Transverse colon (tissue), 4 donors: ENCODE measurements at regions not wholly inside any gene's neighbourhood (a gene's known extent, or its start where the extent isn't known, plus 50 kb on each side); places are given as distances from the start of the nearest gene placed in this dataset.

Experiments
- DNase-seq: peaks from one replicate; pipeline ENCODE4 v3.0.0-alpha.2; 2019
- H3K27ac ChIP-seq, 4 donors: fragments of 200-600 bp; sonication (generic); 2 replicates each; pipeline ENCODE4 v1.5.1; 2016 to 2018; ENCODE audit warnings: inconsistent platforms in 4 of 4
- H3K27me3 ChIP-seq: fragments of 200-600 bp; sonication (generic); 2 replicates; pipeline ENCODE4 v1.5.1; 2017; ENCODE audit warnings: inconsistent platforms
- H3K36me3 ChIP-seq, 4 donors: fragments of 200-600 bp; sonication (generic); 2 replicates each; pipeline ENCODE4 v1.5.1; 2017 to 2019; ENCODE audit warnings: inconsistent platforms in 4 of 4
- H3K4me1 ChIP-seq, 4 donors: fragments of 200-600 bp; sonication (generic); 2 replicates each; pipeline ENCODE4 v1.5.1; 2017 to 2020; ENCODE audit warnings: inconsistent platforms in 4 of 4
- H3K4me3 ChIP-seq, 4 donors: fragments of 200-600 bp; sonication (generic); 1 replicate in 1 of 4; 2 replicates in 3 of 4; pipeline versions ENCODE4 v1.5.1 to v1.6.1; 2017 to 2019; ENCODE audit warnings: inconsistent platforms in 4 of 4
- H3K9me3 ChIP-seq, 2 donors: fragments of 200-600 bp; sonication (generic); 2 replicates each; pipeline ENCODE4 v1.5.1; 2017 to 2019; ENCODE audit warnings: inconsistent platforms in 2 of 2
- EP300 ChIP-seq: sonication (generic); formaldehyde crosslinking; IDR thresholded peaks from one replicate; pipeline ENCODE4 v1.6.1; 2017; ENCODE audit warnings: antibody characterized with exemption, low read depth
- POLR2A ChIP-seq: fragments of 450-650 bp; IDR thresholded peaks from one replicate; pipeline ENCODE4 v1.6.1; 2016; ENCODE audit warnings: antibody characterized with exemption, mild to moderate bottlenecking, moderate library complexity
- POLR2AphosphoS5 ChIP-seq, 3 donors: sonication (generic); formaldehyde crosslinking; IDR thresholded peaks; one replicate each; pipeline ENCODE4 v1.6.1; 2016; ENCODE audit warnings: antibody characterized with exemption in 3 of 3
- WGBS, 2 donors: methylation state at CpG; one replicate each; pipeline ENCODE4 v1.1.5; 2018; ENCODE audit warnings: low coverage in 1 of 2; 5-methylcytosine and 5-hydroxymethylcytosine counted together
- in situ Hi-C, 4 donors: fragments of 200-750 bp; cut with MboI; loops; one replicate each; pipeline versions ENCODE4 v1.15.0 to v1.15.1; 2017; ENCODE audit warnings: low sequenced_read_pairs in 3 of 4, low pct_ligation_motif_present in 1 of 4, low pct_unique_long_range_greater_than_20kb in 1 of 4
- intact Hi-C: fragments of 100-400 bp; cut with DNase I; formaldehyde crosslinking; loops from one replicate; pipeline ENCODE4 v1.15.1; 2023; ENCODE audit warnings: low total_unique reads
- TF ChIP-seq, protein P1 (sequence below), 5 experiments: fragments of 200-600 bp in 3 of 5; fragments of 450-650 bp in 2 of 5; sonication (generic) in 3 of 5; IDR thresholded peaks; 1 replicate in 2 of 5; 2 replicates in 3 of 5; pipeline ENCODE4 v1.5.1; 2016 to 2017; ENCODE audit warnings: antibody characterized with exemption in 5 of 5, inconsistent platforms in 3 of 5, mild to moderate bottlenecking in 2 of 5, moderate library complexity in 1 of 5

DNA sequence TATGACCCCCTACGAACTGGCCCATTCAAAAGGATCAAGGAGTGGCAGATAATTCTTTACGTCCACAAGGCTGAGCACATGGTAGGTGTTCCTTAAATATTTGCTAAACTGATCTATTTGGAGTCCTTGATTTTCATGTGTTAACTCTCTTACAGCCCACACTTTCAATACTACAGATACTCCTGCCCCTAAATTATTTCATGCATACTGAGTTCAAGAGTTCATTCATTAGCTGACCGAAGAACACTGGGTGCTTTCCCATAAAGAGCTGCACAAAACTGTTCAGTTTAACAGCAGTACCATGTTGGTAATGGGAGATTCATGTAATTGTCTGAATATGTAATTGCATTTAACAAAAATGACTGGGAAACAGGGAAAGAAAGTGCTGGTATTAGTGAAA lies 170.5 kb upstream of the ADO start:
- WGBS, 2 donors = 76 to 80% methylated on average over 2 to 3 of the region's 3 CpGs
- no peaks in the 10 kb centered on the region for H3K9me3 ChIP-seq
- intact Hi-C loops = no loop called here
- no peaks in the 10 kb centered on the region for H3K27me3 ChIP-seq
- no peaks in the 10 kb centered on the region for H3K36me3 ChIP-seq
- H3K4me3 ChIP-seq = no peak overlapping the region
- in situ Hi-C loops = no loop called here
- TF ChIP-seq POLR2AphosphoS5 (IDR thresholded peaks at IDR 0.05) = no peak
- TF ChIP-seq, protein P1, sequence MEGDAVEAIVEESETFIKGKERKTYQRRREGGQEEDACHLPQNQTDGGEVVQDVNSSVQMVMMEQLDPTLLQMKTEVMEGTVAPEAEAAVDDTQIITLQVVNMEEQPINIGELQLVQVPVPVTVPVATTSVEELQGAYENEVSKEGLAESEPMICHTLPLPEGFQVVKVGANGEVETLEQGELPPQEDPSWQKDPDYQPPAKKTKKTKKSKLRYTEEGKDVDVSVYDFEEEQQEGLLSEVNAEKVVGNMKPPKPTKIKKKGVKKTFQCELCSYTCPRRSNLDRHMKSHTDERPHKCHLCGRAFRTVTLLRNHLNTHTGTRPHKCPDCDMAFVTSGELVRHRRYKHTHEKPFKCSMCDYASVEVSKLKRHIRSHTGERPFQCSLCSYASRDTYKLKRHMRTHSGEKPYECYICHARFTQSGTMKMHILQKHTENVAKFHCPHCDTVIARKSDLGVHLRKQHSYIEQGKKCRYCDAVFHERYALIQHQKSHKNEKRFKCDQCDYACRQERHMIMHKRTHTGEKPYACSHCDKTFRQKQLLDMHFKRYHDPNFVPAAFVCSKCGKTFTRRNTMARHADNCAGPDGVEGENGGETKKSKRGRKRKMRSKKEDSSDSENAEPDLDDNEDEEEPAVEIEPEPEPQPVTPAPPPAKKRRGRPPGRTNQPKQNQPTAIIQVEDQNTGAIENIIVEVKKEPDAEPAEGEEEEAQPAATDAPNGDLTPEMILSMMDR (IDR thresholded peaks at IDR 0.05) = no peak
- TF ChIP-seq POLR2A = no peak
- no peak for TF ChIP-seq EP300
- H3K27ac ChIP-seq = no peak overlapping the region
- peaks cover 0 to 16% (median 0%) of the 10 kb centered on the region in 4 donors for H3K4me1 ChIP-seq
- no peak for DNase-seq

DNA sequence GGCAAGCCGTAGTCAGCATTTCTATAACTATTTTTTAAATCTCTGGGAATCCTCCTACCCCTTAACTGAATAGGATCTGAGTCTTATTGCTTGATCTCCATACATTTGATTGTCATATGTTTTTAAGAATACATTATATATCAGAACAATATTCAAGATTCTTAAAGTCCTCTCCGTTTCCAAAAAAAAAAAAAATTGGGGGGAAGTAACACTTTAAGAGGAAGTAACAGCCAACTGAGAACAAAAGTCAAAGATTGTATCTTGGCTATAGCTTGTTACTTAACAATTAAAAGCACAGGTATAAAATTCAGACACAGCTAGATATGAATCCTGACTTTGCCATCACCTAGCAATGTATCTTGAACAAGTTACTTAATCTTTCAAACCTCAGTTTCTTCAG lies 169.9 kb upstream of the ADO start:
- Histone ChIP-seq H3K27me3 (no peaks in the 10 kb centered on the region), H3K36me3 (no peaks in the 10 kb centered on the region), H3K9me3 (no peaks in the 10 kb centered on the region), H3K4me3 (no peak overlapping the region), H3K4me1 (peaks cover 0 to 16% (median 0%) of the 10 kb centered on the region in 4 donors), H3K27ac (no peak overlapping the region)
- in situ Hi-C loops (no loop called here), intact Hi-C loops (no loop called here)
- 53 to 71% methylated on average over 2 of the region's 2 CpGs for WGBS, 2 donors
- no peak for DNase-seq
- TF ChIP-seq POLR2A = no peak
- TF ChIP-seq EP300 = no peak
- no peak for TF ChIP-seq POLR2AphosphoS5 (IDR thresholded peaks at IDR 0.05)
- TF ChIP-seq, protein P1 (IDR thresholded peaks at IDR 0.05) = no peak

DNA sequence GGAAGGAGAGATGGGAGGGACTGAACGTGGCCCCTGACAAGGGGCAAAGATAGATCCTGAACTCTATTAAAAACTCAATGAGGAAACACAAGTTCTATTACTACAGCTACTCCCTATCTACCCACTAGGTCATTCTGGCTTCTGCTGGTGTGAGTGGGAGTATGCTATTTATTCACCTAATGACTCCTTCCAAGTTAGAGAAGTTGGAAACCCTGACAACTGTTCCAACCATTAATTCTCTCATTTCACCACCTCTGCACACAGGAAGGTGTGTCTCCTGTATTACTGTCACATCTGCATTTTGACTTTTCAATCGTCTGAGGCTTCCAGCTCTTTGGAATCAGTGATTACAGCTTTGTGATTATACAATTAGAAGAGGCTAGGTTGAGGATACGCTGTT lies 169.4 kb upstream of the ADO start:
- in situ Hi-C loops (no loop called here), intact Hi-C loops (no loop called here)
- no peak for DNase-seq
- H3K36me3 ChIP-seq = no peaks in the 10 kb centered on the region
- WGBS, 2 donors = 78 to 84% methylated on average over 3 of the region's 3 CpGs
- TF ChIP-seq, protein P1 (IDR thresholded peaks at IDR 0.05) = no peak
- TF ChIP-seq EP300 (no peak), POLR2AphosphoS5 (IDR thresholded peaks at IDR 0.05) (no peak), POLR2A (no peak)
- no peak overlapping the region for H3K27ac ChIP-seq
- H3K9me3 ChIP-seq = no peaks in the 10 kb centered on the region
- H3K4me3 ChIP-seq = no peak overlapping the region
- H3K4me1 ChIP-seq = peaks cover 0 to 16% (median 0%) of the 10 kb centered on the region in 4 donors
- no peaks in the 10 kb centered on the region for H3K27me3 ChIP-seq

DNA sequence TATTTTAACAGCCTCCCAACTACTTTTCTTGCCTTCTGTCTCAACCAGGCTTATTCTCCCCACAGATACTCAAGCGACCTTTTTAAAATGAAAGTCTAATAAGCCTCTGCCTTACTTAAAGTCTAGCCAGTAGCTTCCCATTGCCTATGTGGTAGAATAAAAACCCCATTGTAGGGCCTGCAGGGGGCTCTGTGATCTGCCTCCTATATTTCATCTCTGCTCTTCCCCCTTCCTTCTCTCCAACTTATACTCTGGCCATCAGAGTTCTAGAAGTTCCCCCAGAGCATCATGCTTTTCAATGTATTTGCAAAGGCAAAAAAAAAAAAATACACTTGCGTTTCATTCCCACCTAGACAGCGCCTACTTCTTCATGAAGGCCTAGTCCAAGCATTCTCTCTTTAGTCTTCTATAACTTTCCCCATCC lies 167.7 kb upstream of the ADO start:
- Histone ChIP-seq H3K4me3 (no peak overlapping the region), H3K4me1 (peaks cover 0 to 16% (median 0%) of the 10 kb centered on the region in 4 donors), H3K36me3 (no peaks in the 10 kb centered on the region), H3K27me3 (no peaks in the 10 kb centered on the region), H3K9me3 (no peaks in the 10 kb centered on the region), H3K27ac (peak overlapping the region; percentile 53 to 78 (median 64))
- intact Hi-C loops (no loop called here), in situ Hi-C loops (no loop called here)
- 61 to 62% methylated on average over 3 of the region's 3 CpGs for WGBS, 2 donors
- TF ChIP-seq POLR2A (no peak), EP300 (no peak), POLR2AphosphoS5 (IDR thresholded peaks at IDR 0.05) (no peak)
- TF ChIP-seq, protein P1 (IDR thresholded peaks at IDR 0.05) = no peak
- DNase-seq = no peak
